Endothelial cell of umbilical vein (primary cell): ENCODE measurements at regions not wholly inside any gene's neighbourhood (a gene's known extent, or its start where the extent isn't known, plus 50 kb on each side); places are given as distances from the start of the nearest gene placed in this dataset.

Experiments
- BruUV-seq: library from RNA; stranded (reverse); fragments of 400-500 nt; replicated peaks from 2 replicates; lab custom pipeline; 2021; lab: Mats Ljungman, UMichigan
- CTCF ChIA-PET: fragments of 300-600, 350-600 bp; sonication (Branson Sonifier 250); formaldehyde crosslinking; loops from one replicate; lab custom pipeline; 2021; ENCODE audit warnings: antibody characterized with exemption, inconsistent platforms; lab: Charles Lee
- POLR2A ChIA-PET: fragments of 300-600, 350-600 bp; sonication (Branson Sonifier 250); formaldehyde crosslinking; loops from one replicate; lab custom pipeline; 2021; ENCODE audit warnings: antibody characterized with exemption, inconsistent platforms; lab: Charles Lee
- DNase-seq: peaks from one replicate; pipeline ENCODE4 v3.0.0-alpha.2; 2011; ENCODE audit warnings: low read depth, low spot score
- FAIRE-seq: peaks from 2 replicates; lab custom pipeline; 2011; peaks lifted over from hg19 to GRCh38; lab: Jason Lieb, UNC
- H2AFZ ChIP-seq: 2 replicates; pipeline ENCODE4 v1.6.0; 2012; ENCODE audit warnings: low read depth, low read length, control low read depth, inconsistent platforms
- H3K27ac ChIP-seq: 2 replicates; pipeline ENCODE4 v1.5.1; 2011; ENCODE audit warnings: low read depth, mild to moderate bottlenecking, control low read depth, low read length, moderate library complexity; ENCODE audit not compliant: insufficient read depth
- H3K27me3 ChIP-seq, 2 experiments: 2 replicates each; pipeline versions ENCODE4 v1.6.0 to v1.6.1; 2011; ENCODE audit warnings: low read length in 2 of 2, mixed read lengths in 1 of 2; ENCODE audit not compliant: control insufficient read depth in 2 of 2, insufficient read depth in 2 of 2
- H3K36me3 ChIP-seq, 2 experiments: 2 replicates in 1 of 2; 3 replicates in 1 of 2; pipeline ENCODE4 v1.5.1; 2011; ENCODE audit warnings: low read length in 2 of 2, mild to moderate bottlenecking in 1 of 2, moderate library complexity in 1 of 2; ENCODE audit not compliant: control insufficient read depth in 2 of 2, insufficient read depth in 2 of 2; ENCODE audit errors: extremely low read depth in 1 of 2
- H3K4me1 ChIP-seq: 3 replicates; pipeline ENCODE4 v1.5.1; 2011; ENCODE audit warnings: mild to moderate bottlenecking, low read length; ENCODE audit not compliant: control insufficient read depth, insufficient read depth; ENCODE audit errors: extremely low read depth
- H3K4me2 ChIP-seq: 2 replicates; pipeline ENCODE4 v1.6.1; 2011; ENCODE audit warnings: low read length, control low read depth, mixed read lengths; ENCODE audit not compliant: insufficient read depth
- H3K4me3 ChIP-seq, 3 experiments: fragments of 200-600 bp in 1 of 3; sonication (generic), shearing (Covaris generic) in 1 of 3; replicated peaks in 1 of 3; 2 replicates each; pipeline ENCODE4 v1.5.1; 2011 to 2016; ENCODE audit warnings: control low read depth in 3 of 3, low read length in 3 of 3, mild to moderate bottlenecking in 2 of 3, inconsistent platforms in 1 of 3, low read depth in 1 of 3, moderate library complexity in 1 of 3; ENCODE audit not compliant: insufficient read depth in 1 of 3
- H3K79me2 ChIP-seq: 2 replicates; pipeline ENCODE4 v1.6.0; 2012; ENCODE audit warnings: low read length, inconsistent platforms; ENCODE audit not compliant: control insufficient read depth, insufficient read depth
- H3K9ac ChIP-seq: replicated peaks from 2 replicates; pipeline ENCODE3; 2011; ENCODE audit warnings: low read length, control low read depth; ENCODE audit not compliant: insufficient read depth; ENCODE audit errors: extremely low read depth
- H3K9me1 ChIP-seq: replicated peaks from 3 replicates; pipeline ENCODE4 v1.6.0; 2011; ENCODE audit warnings: mild to moderate bottlenecking, low read length; ENCODE audit not compliant: control insufficient read depth, insufficient read depth; ENCODE audit errors: extremely low read depth
- H3K9me3 ChIP-seq: replicated peaks from 2 replicates; pipeline ENCODE4 v1.5.1; 2012; ENCODE audit warnings: low read length, inconsistent platforms; ENCODE audit not compliant: control insufficient read depth, insufficient read depth
- H4K20me1 ChIP-seq: replicated peaks from 2 replicates; pipeline ENCODE3; 2011; ENCODE audit warnings: mild to moderate bottlenecking, low read length; ENCODE audit not compliant: control insufficient read depth, insufficient read depth; ENCODE audit errors: extremely low read depth
- EZH2 ChIP-seq: IDR thresholded peaks from 2 replicates; pipeline ENCODE4 v1.6.1; 2012; ENCODE audit warnings: borderline replicate concordance, low read depth, mild to moderate bottlenecking, moderate library complexity, low read length, inconsistent platforms; ENCODE audit not compliant: severe bottlenecking
- FOS ChIP-seq: IDR thresholded peaks from 2 replicates; pipeline ENCODE4 v1.6.1; 2011; ENCODE audit warnings: mild to moderate bottlenecking, low read length, moderate library complexity, borderline replicate concordance; ENCODE audit not compliant: insufficient read depth
- GATA2 ChIP-seq: IDR thresholded peaks from 2 replicates; pipeline ENCODE4 v1.7.0; 2011; ENCODE audit warnings: low read depth, mild to moderate bottlenecking, moderate library complexity, mixed read lengths, low read length; ENCODE audit not compliant: insufficient read length, insufficient read depth
- JUN ChIP-seq: IDR thresholded peaks from 2 replicates; pipeline ENCODE4 v1.6.1; 2011; ENCODE audit warnings: borderline replicate concordance, low read depth; ENCODE audit not compliant: insufficient read length, insufficient read depth
- MYC ChIP-seq: IDR thresholded peaks from one replicate; pipeline ENCODE4 v1.6.1; 2011; ENCODE audit warnings: mild to moderate bottlenecking, low read depth, low read length
- POLR2A ChIP-seq: IDR thresholded peaks from 2 replicates; pipeline ENCODE4 v1.6.1; 2012; ENCODE audit warnings: low read depth, mild to moderate bottlenecking, control low read depth, low read length
- POLR2AphosphoS5 ChIP-seq: IDR thresholded peaks from 2 replicates; pipeline ENCODE4 v1.6.1; 2012; ENCODE audit warnings: low read depth, mild to moderate bottlenecking, control low read depth, low read length, moderate library complexity; ENCODE audit not compliant: insufficient read depth
- dilution Hi-C: fragments of 300-500 bp; cut with MboI; formaldehyde crosslinking; loops from one replicate; pipeline ENCODE4 v1.15.0; 2019; ENCODE audit warnings: low sequenced_read_pairs; ENCODE audit not compliant: extremely low pct_ligation_motif_present
- intact Hi-C: fragments of 100-400 bp; cut with micrococcal nuclease; formaldehyde crosslinking; loops from one replicate; pipeline ENCODE4 v1.10.0; 2022
- TF ChIP-seq, protein P1 (sequence below), 2 donors: IDR thresholded peaks; 1 replicate in 1 of 2; 2 replicates in 1 of 2; pipeline ENCODE4 v1.5.1; 2011; ENCODE audit warnings: low read length in 2 of 2, mild to moderate bottlenecking in 2 of 2, moderate library complexity in 2 of 2, control low read depth in 1 of 2, inconsistent platforms in 1 of 2, low read depth in 1 of 2; ENCODE audit not compliant: insufficient read depth in 1 of 2; ENCODE audit errors: extremely low read depth in 1 of 2
- TF ChIP-seq, protein P2 (sequence below): IDR thresholded peaks from 2 replicates; pipeline ENCODE4 v1.6.1; 2011; ENCODE audit not compliant: insufficient read depth, insufficient read length

DNA sequence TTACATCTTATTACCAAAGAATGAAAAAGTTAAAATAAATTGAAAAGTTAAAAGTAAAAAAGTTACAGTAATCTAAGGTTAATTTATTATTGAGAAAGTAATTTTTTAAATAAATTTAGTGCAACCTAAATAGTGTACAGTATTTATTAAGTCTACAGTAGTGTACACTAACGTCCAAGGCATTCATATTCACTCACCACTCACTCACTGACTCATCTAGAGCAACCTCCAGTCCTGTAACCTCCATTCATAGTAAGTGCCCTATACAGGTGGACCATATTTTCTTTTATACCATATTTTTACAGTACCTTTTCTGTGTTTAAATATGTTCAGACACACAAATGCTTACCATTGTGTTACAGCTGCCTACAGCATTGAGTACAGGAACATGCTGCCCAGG lies 624.7 kb upstream of the NOX3 start:
- dilution Hi-C loops: no loop called here
- POLR2A ChIA-PET: no interaction called here

More for the DNA sequence above, 624.7 kb upstream of the NOX3 start:
- DNase-seq (no peak), FAIRE-seq (no peak)
- no peaks in the 10 kb centered on the region for H3K36me3 ChIP-seq
- TF ChIP-seq, protein P1, sequence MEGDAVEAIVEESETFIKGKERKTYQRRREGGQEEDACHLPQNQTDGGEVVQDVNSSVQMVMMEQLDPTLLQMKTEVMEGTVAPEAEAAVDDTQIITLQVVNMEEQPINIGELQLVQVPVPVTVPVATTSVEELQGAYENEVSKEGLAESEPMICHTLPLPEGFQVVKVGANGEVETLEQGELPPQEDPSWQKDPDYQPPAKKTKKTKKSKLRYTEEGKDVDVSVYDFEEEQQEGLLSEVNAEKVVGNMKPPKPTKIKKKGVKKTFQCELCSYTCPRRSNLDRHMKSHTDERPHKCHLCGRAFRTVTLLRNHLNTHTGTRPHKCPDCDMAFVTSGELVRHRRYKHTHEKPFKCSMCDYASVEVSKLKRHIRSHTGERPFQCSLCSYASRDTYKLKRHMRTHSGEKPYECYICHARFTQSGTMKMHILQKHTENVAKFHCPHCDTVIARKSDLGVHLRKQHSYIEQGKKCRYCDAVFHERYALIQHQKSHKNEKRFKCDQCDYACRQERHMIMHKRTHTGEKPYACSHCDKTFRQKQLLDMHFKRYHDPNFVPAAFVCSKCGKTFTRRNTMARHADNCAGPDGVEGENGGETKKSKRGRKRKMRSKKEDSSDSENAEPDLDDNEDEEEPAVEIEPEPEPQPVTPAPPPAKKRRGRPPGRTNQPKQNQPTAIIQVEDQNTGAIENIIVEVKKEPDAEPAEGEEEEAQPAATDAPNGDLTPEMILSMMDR (IDR thresholded peaks at IDR 0.05; ENCODE audit: extremely low read depth in 1 of 2, insufficient read depth in 1 of 2, low read depth in 1 of 2, low read length in 2 of 2): no peak
- TF ChIP-seq JUN: no peak
- no peak for TF ChIP-seq MYC
- no peak for TF ChIP-seq POLR2AphosphoS5
- TF ChIP-seq, protein P2, sequence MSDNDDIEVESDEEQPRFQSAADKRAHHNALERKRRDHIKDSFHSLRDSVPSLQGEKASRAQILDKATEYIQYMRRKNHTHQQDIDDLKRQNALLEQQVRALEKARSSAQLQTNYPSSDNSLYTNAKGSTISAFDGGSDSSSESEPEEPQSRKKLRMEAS: no peak
- TF ChIP-seq GATA2: no peak
- no peak for TF ChIP-seq EZH2
- no peak for TF ChIP-seq POLR2A
- no peak for TF ChIP-seq FOS
- CTCF ChIA-PET: no interaction called here
- H3K9me1 ChIP-seq: no peaks in the 10 kb centered on the region
- H3K27ac ChIP-seq: no peak overlapping the region
- intact Hi-C loops: no loop called here
- no peaks in the 10 kb centered on the region for H3K79me2 ChIP-seq
- H3K4me3 ChIP-seq: no peak overlapping the region
- no peak overlapping the region for H3K9ac ChIP-seq
- no peaks in the 10 kb centered on the region for H3K4me1 ChIP-seq
- H2AFZ ChIP-seq: no peak overlapping the region
- no TSS peak for BruUV-seq
- no peaks in the 10 kb centered on the region for H4K20me1 ChIP-seq
- H3K27me3 ChIP-seq: no peaks in the 10 kb centered on the region
- no peak overlapping the region for H3K4me2 ChIP-seq
- H3K9me3 ChIP-seq: no peaks in the 10 kb centered on the region
